ENCODE measurements at regions not wholly inside any gene's neighbourhood (a gene's known extent, or its start where the extent isn't known, plus 50 kb on each side); places are given as distances from the start of the nearest gene placed in this dataset.

DNA sequence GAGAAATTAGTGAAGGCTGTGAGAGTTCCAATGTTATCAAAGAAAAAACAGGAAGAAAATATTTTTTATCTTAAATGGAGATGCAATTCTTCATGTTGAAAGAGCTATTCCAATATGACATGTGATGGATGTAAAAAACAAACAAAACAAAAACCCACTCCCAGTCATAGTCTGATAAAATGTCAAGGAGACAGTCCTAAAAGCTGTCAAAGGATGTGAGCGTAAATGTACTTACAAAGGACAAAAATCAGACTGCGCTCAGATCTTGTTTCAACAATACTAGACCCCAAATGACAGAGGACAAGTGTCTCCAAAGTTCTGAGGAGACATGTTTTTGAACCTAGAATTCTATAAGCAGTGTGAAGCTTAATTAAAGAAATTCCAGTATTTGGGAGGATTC lies 265.8 kb downstream of the PLPP3 start:
- no peak for DNase-seq (ENCODE audit: low spot score)
- TF ChIP-seq, protein P1, sequence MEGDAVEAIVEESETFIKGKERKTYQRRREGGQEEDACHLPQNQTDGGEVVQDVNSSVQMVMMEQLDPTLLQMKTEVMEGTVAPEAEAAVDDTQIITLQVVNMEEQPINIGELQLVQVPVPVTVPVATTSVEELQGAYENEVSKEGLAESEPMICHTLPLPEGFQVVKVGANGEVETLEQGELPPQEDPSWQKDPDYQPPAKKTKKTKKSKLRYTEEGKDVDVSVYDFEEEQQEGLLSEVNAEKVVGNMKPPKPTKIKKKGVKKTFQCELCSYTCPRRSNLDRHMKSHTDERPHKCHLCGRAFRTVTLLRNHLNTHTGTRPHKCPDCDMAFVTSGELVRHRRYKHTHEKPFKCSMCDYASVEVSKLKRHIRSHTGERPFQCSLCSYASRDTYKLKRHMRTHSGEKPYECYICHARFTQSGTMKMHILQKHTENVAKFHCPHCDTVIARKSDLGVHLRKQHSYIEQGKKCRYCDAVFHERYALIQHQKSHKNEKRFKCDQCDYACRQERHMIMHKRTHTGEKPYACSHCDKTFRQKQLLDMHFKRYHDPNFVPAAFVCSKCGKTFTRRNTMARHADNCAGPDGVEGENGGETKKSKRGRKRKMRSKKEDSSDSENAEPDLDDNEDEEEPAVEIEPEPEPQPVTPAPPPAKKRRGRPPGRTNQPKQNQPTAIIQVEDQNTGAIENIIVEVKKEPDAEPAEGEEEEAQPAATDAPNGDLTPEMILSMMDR (IDR thresholded peaks at IDR 0.05; ENCODE audit: extremely low read depth, missing control alignments) = no peak

DNA sequence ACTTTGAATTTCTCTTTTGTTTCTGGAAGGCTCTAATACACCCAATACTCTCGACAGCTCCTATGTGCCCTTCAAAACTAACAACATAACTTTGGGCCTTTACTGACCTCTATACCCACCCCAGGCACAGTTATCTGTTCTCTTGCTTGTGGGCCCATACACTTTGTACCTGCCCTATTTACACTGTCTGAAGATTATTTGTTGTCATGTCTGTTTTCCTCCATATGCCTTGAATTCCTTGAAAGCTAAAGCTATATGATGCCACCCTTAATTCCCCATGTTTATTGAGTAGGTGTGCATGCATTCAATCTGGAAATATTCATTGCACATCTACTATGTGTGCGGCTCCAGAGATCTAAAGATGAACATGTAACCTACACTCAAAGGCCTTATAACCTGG lies 267.6 kb downstream of the PLPP3 start:
- TF ChIP-seq, protein P1 (IDR thresholded peaks at IDR 0.05; ENCODE audit: extremely low read depth, missing control alignments) = no peak

DNA sequence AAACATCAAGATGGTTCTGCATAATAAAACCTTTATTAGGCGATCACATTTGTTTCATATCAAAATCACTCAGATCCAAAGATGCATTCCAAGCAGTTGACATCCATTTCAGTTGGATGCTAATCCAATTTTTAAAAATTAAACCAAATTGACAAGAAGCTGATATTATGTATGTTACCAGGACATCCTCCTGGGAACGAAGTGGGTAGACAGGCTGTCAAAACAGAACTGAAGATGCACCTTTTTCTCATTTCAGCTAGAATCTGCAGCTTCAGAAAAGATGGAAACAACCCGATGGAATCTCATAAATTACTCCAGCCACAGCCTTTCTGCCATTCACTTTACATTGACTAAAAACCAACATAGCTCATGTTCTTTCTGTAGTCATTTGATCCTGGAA lies 268.4 kb downstream of the PLPP3 start:
- no peak for DNase-seq (ENCODE audit: low spot score)

More for the DNA sequence above, 267.6 kb downstream of the PLPP3 start:
- DNase-seq (ENCODE audit: low spot score) = no peak

DNA sequence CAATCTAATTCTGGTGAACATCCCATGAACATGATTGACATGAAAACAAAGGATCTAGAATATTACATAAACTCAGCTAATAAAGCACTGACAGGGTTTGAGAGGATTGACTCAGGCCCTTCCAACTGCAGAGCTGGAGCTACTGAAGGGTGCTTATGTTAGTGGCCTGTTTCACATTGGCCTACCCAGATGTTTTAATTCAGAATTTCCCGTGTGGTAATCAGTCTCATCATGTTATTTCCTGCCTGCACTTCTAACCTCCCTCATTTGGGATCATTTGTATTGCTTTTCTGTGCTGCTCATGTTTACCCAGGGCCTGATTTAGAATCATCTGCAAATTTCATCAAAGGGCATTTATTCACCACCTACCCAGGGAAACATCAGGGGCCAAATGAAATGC lies 270.3 kb downstream of the PLPP3 start:
- no peak for DNase-seq (ENCODE audit: low spot score)
- TF ChIP-seq, protein P1 (IDR thresholded peaks at IDR 0.05; ENCODE audit: extremely low read depth, missing control alignments) = no peak

More for the DNA sequence above, 268.4 kb downstream of the PLPP3 start:
- TF ChIP-seq, protein P1 (IDR thresholded peaks at IDR 0.05; ENCODE audit: extremely low read depth, missing control alignments) = no peak

DNA sequence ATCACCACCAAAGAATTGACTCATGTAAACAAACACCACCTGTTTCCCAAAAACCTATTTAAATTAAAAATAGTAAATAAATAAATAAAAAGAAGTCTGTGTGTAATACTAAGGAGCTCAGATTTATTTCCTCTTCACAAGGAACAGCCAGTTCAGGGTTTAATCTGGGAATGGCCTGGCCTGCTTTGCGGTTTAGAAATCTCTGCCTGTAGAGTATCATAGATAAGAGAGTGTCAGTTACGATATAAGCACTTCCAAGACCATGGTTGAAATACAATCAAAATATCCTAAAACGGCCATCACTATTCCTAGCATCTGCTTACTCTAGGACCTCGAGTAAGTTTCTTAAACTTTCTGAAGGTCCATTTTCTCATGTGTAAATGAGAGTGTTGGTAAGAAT lies 274.4 kb downstream of the PLPP3 start:
- TF ChIP-seq, protein P1 (IDR thresholded peaks at IDR 0.05; ENCODE audit: extremely low read depth, missing control alignments) = no peak
- no peak for DNase-seq (ENCODE audit: low spot score)

DNA sequence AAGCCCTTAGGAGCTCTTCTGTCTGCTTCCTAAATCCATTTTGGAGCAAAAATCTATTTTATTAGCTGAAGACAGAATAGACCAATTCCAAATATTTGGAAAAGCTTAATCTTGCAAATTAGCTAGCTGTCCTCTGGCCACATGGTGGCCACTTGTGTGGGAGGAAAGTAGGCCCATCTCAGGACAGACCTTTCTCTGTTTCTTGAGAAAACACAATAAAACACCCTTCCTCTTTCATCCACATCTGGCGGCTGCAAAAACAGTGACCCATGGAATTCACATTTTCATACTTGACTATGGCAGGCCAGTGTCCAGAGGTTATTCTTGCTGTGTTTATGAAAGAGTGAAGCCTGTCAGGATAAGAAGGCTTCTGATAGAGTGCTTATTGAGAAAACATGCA lies 275.6 kb downstream of the PLPP3 start:
- no peak for DNase-seq (ENCODE audit: low spot score)
- TF ChIP-seq, protein P1 (IDR thresholded peaks at IDR 0.05; ENCODE audit: extremely low read depth, missing control alignments) = no peak

DNA sequence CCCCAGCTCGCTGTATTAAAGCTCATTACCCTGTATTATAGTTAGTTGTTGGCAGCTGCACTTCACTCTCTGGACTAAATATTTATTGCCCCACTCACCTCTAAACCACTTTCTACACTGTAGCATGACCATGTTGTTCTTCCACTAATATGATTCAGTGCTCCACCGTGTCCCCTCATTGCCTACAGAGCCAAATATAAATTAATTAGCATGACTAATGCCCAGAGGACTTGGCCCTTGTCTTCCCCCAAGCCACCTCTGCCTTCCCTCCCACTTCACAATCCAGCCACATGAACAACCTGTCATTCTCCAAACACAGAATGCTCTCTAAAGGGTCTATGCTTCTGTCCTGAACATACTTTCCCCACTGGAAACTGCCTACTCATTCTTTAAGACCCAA lies 276.5 kb downstream of the PLPP3 start:
- DNase-seq (ENCODE audit: low spot score) = no peak
- TF ChIP-seq, protein P1 (IDR thresholded peaks at IDR 0.05; ENCODE audit: extremely low read depth, missing control alignments) = no peak

Measured in GM20000 (cell line).